WERI-Rb-1 (cell line): ENCODE measurements at regions not wholly inside any gene's neighbourhood (a gene's known extent, or its start where the extent isn't known, plus 50 kb on each side); places are given as distances from the start of the nearest gene placed in this dataset.

Experiments
- DNase-seq: peaks from one replicate; pipeline ENCODE4 v3.0.0-alpha.2; 2020
- H3K27ac ChIP-seq: fragments of 250-450 bp; sonication (Bioruptor Pico); 2 replicates; pipeline ENCODE4 v1.5.1; 2020; ENCODE audit warnings: mild to moderate bottlenecking, moderate library complexity
- H3K27me3 ChIP-seq: fragments of 250-450 bp; sonication (Bioruptor Pico); 2 replicates; pipeline ENCODE4 v1.5.1; 2021; ENCODE audit warnings: mild to moderate bottlenecking, low read depth, moderate library complexity; ENCODE audit not compliant: insufficient read depth, severe bottlenecking
- H3K36me3 ChIP-seq: fragments of 250-450 bp; sonication (Bioruptor Pico); 2 replicates; pipeline ENCODE4 v1.5.1; 2020; ENCODE audit warnings: mild to moderate bottlenecking, moderate library complexity
- H3K4me3 ChIP-seq: 2 replicates; pipeline ENCODE4 v1.5.1; 2011; ENCODE audit warnings: low read depth, mild to moderate bottlenecking, control low read depth, low read length
- H3K9me3 ChIP-seq: fragments of 250-450 bp; sonication (Bioruptor Pico); 2 replicates; pipeline ENCODE4 v1.5.1; 2021; ENCODE audit warnings: mild to moderate bottlenecking, moderate library complexity; ENCODE audit not compliant: severe bottlenecking
- CTCF ChIP-seq: IDR thresholded peaks from 2 replicates; pipeline ENCODE4 v1.5.1; 2011; ENCODE audit warnings: low read depth, mild to moderate bottlenecking, control low read depth, inconsistent platforms, low read length

- Histone ChIP-seq H3K36me3 (no peaks in the 10 kb centered on the region), H3K4me3 (no peak overlapping the region), H3K27me3 (peaks cover 36% of the 10 kb centered on the region), H3K27ac (no peak overlapping the region), H3K9me3 (no peaks in the 10 kb centered on the region)
- no peak for TF ChIP-seq CTCF
- DNase-seq, result no peak
Measured at GRCh38 chr1:14304381-14304865, 294.1 kb upstream of the KAZN start.

DNA sequence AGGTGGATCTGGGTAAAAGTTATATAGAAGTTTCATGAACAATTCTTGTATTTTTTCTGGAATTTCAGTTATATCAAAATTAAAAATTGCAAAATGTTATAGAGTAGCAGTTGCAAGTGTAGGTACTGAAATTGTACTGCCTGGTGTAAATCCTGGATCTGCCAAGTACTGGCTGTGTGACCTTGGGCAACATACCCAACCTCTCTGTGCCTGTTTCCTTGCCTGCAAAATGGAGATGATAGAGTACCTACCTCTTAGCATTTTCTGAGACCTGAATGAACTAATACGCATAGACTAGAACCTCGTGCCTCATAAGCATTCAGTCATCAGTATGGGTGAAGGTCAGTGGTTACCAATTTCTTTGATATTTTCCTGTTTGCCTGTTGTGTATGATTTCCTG lies 290.0 kb upstream of the KAZN start:
- Histone ChIP-seq H3K4me3 (no peak overlapping the region), H3K27me3 (peaks cover 10% of the 10 kb centered on the region), H3K27ac (no peak overlapping the region), H3K36me3 (no peaks in the 10 kb centered on the region), H3K9me3 (no peaks in the 10 kb centered on the region)
- DNase-seq, result no peak
- no peak for TF ChIP-seq CTCF

- Histone ChIP-seq H3K9me3 (no peaks in the 10 kb centered on the region), H3K27ac (no peak overlapping the region), H3K27me3 (peaks cover 4% of the 10 kb centered on the region), H3K36me3 (no peaks in the 10 kb centered on the region), H3K4me3 (no peak overlapping the region)
- DNase-seq, result no peak
- no peak for TF ChIP-seq CTCF
Measured at GRCh38 chr1:14309984-14310383, 288.5 kb upstream of the KAZN start.

DNA sequence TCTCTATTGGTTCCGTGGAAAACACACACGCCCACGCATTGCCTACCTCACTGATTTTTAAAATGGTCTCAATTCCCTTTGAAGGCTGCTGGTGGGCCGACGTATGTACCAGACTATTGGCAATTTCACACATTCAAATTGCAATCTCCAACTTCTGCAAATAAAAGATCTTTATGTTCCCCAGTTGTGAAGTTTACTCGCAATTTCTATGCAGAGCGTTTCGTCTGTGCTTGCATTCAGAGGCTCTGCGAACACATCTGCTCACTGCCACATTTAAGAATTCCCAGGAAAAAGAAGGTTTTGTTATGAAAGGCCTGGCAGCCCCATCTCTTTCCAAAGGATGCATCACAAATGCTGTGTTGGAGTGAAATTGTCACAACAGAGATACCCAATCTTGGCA lies 288.0 kb upstream of the KAZN start:
- no peaks in the 10 kb centered on the region for H3K9me3 ChIP-seq
- TF ChIP-seq CTCF, result no peak
- no peak overlapping the region for H3K4me3 ChIP-seq
- H3K36me3 ChIP-seq, result no peaks in the 10 kb centered on the region
- no peak for DNase-seq
- H3K27me3 ChIP-seq, result peaks cover 4% of the 10 kb centered on the region
- H3K27ac ChIP-seq, result no peak overlapping the region

- DNase-seq, result no peak
- no peak for TF ChIP-seq CTCF
- Histone ChIP-seq H3K27ac (no peak overlapping the region), H3K36me3 (no peaks in the 10 kb centered on the region), H3K4me3 (no peak overlapping the region), H3K27me3 (peaks cover 13% of the 10 kb centered on the region), H3K9me3 (no peaks in the 10 kb centered on the region)
Measured at GRCh38 chr1:14313731-14314431, 284.6 kb upstream of the KAZN start.

GRCh38 chr1:14318830-14319229 lies 279.7 kb upstream of the KAZN start:
- H3K36me3 ChIP-seq, result no peaks in the 10 kb centered on the region
- no peak for DNase-seq
- H3K27ac ChIP-seq, result no peak overlapping the region
- H3K4me3 ChIP-seq, result no peak overlapping the region
- H3K9me3 ChIP-seq, result peaks cover 2% of the 10 kb centered on the region
- no peak for TF ChIP-seq CTCF
- H3K27me3 ChIP-seq, result peaks cover 34% of the 10 kb centered on the region
